ENCODE measurements at regions not wholly inside any gene's neighbourhood (a gene's known extent, or its start where the extent isn't known, plus 50 kb on each side); places are given as distances from the start of the nearest gene placed in this dataset.

DNA sequence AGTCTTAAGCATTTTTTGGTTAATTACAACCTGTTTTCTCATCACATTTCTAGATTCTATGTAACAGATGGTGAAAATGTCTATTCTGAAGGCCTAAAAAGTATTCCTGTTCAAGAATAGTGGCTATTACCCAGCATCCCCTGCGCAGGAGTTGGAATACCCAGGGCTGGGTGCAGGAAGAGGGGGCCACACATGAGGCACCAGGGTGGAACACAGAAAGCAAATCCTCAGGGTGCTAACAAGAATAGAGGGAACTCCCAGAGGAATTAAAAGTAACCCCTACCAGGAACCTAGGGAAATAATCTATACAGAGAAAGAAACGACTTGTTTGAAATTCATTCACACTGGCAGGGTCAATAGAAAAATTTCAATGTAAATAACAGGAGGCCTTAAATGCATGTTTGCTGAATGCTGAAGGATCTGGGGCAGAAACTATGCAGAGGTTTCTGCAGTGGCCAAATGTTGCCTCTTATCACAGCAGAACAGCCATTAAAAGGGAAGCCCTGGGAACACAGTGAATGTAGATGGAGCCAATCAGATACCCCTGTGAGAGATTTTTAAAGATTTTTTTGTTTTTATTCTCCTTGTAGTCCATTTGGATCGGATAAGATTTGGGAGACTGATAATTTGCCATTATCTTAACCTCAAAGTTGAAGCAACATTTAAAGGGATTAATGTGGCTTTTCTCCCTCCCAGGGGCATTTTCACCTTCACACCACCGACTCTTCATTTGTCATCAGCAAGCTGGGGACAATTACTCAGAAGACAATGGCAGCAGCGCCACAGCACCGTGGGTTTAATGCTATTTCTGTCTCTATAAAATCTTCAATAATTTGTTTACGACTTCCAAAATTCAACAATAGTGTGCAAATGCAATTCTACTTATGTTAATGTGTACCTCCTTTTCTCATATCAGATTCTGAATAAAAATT, 196.0 kb upstream of the PSMD7 start:
- H3K4me1 ChIP-seq: no peaks in the 10 kb centered on the region
- no peak overlapping the region for H3K4me3 ChIP-seq
- DNase-seq: no peak
- intact Hi-C loops (cut with DNase I; ENCODE audit: low total_unique reads) (loop anchor here (10.0 kb wide), 1 partner anchor 1146 kb away; no protein-coding TSS in a partner anchor), in situ Hi-C loops (cut with MboI; ENCODE audit: low pct_ligation_motif_present in 1 of 4, low pct_unique_long_range_greater_than_20kb in 1 of 4, low sequenced_read_pairs in 3 of 4) (no loop called here)
- no peaks in the 10 kb centered on the region for H3K9me3 ChIP-seq
- H3K36me3 ChIP-seq: no peaks in the 10 kb centered on the region
- no peaks in the 10 kb centered on the region for H3K27me3 ChIP-seq
- WGBS, 2 donors (ENCODE audit: low coverage in 1 of 2): 54 to 63% methylated on average over 7 of the region's 7 CpGs
- no peak for TF ChIP-seq EP300 (IDR thresholded peaks at IDR 0.05; ENCODE audit: low read depth)
- no peak for TF ChIP-seq POLR2AphosphoS5 (IDR thresholded peaks at IDR 0.05)
- TF ChIP-seq POLR2A (IDR thresholded peaks at IDR 0.05): no peak
- no peak overlapping the region for H3K27ac ChIP-seq

DNA sequence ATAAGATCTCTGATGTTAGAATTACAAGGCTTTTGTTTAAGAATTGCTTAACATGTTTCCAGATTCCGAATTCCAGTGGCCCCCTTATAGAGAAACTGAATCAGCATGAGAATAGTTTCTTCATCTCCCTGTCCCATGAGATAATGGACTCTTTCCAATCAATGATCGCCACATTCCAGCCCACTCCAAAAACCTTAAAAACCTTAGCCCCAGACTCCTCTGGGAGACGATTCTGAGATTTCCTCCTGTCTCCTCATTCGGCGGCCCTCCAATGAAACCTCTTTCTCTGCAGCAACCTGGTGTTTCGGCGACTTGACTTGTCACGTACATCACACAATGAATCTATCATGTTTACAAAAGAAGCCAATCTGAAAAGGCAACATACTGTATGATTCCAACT, 197.1 kb upstream of the PSMD7 start:
- WGBS, 2 donors (ENCODE audit: low coverage in 1 of 2): 82 to 88% methylated on average over 3 to 8 of the region's 8 CpGs

DNA sequence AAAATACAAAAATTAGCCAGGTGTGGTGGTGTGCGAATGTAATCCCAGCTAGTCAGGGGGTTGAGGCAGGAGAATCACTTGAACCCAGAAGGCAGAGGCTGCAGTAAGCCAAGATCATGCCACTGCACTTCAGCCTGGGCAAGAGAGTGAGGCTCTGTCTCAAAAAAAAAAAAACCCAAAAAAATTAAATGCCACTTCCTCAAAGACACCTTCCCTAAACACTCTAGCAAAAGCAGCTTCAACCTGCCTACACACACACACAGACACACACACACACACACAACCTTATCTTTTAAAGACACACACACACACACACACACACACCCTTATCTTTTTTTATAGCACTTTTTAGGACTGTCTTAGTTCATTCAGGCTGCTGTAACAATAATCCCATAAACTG, 201.7 kb upstream of the PSMD7 start:
- Histone ChIP-seq H3K4me3 (no peak overlapping the region), H3K27ac (no peak overlapping the region), H3K4me1 (no peaks in the 10 kb centered on the region), H3K36me3 (no peaks in the 10 kb centered on the region), H3K27me3 (no peaks in the 10 kb centered on the region), H3K9me3 (no peaks in the 10 kb centered on the region)
- in situ Hi-C loops (cut with MboI; ENCODE audit: low pct_ligation_motif_present in 1 of 4, low pct_unique_long_range_greater_than_20kb in 1 of 4, low sequenced_read_pairs in 3 of 4) (no loop called here), intact Hi-C loops (cut with DNase I; ENCODE audit: low total_unique reads) (no loop called here)
- 82 to 83% methylated on average over 1 of the region's 1 CpG for WGBS, 2 donors (ENCODE audit: low coverage in 1 of 2)
- no peak for TF ChIP-seq POLR2A (IDR thresholded peaks at IDR 0.05)
- no peak for TF ChIP-seq EP300 (IDR thresholded peaks at IDR 0.05; ENCODE audit: low read depth)
- TF ChIP-seq, protein P1, sequence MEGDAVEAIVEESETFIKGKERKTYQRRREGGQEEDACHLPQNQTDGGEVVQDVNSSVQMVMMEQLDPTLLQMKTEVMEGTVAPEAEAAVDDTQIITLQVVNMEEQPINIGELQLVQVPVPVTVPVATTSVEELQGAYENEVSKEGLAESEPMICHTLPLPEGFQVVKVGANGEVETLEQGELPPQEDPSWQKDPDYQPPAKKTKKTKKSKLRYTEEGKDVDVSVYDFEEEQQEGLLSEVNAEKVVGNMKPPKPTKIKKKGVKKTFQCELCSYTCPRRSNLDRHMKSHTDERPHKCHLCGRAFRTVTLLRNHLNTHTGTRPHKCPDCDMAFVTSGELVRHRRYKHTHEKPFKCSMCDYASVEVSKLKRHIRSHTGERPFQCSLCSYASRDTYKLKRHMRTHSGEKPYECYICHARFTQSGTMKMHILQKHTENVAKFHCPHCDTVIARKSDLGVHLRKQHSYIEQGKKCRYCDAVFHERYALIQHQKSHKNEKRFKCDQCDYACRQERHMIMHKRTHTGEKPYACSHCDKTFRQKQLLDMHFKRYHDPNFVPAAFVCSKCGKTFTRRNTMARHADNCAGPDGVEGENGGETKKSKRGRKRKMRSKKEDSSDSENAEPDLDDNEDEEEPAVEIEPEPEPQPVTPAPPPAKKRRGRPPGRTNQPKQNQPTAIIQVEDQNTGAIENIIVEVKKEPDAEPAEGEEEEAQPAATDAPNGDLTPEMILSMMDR (IDR thresholded peaks at IDR 0.05): no peak
- no peak for TF ChIP-seq POLR2AphosphoS5 (IDR thresholded peaks at IDR 0.05)
- DNase-seq: no peak

More for the DNA sequence above, 197.1 kb upstream of the PSMD7 start:
- no peaks in the 10 kb centered on the region for H3K4me1 ChIP-seq
- H3K36me3 ChIP-seq: no peaks in the 10 kb centered on the region
- intact Hi-C loops (cut with DNase I; ENCODE audit: low total_unique reads) (no loop called here), in situ Hi-C loops (cut with MboI; ENCODE audit: low pct_ligation_motif_present in 1 of 4, low pct_unique_long_range_greater_than_20kb in 1 of 4, low sequenced_read_pairs in 3 of 4) (no loop called here)
- H3K9me3 ChIP-seq: no peaks in the 10 kb centered on the region
- TF ChIP-seq EP300 (IDR thresholded peaks at IDR 0.05; ENCODE audit: low read depth) (no peak), POLR2AphosphoS5 (IDR thresholded peaks at IDR 0.05) (no peak), POLR2A (IDR thresholded peaks at IDR 0.05) (no peak)
- TF ChIP-seq, protein P1 (IDR thresholded peaks at IDR 0.05): no peak
- no peak overlapping the region for H3K4me3 ChIP-seq
- H3K27ac ChIP-seq: no peak overlapping the region
- no peaks in the 10 kb centered on the region for H3K27me3 ChIP-seq
- DNase-seq: no peak

DNA sequence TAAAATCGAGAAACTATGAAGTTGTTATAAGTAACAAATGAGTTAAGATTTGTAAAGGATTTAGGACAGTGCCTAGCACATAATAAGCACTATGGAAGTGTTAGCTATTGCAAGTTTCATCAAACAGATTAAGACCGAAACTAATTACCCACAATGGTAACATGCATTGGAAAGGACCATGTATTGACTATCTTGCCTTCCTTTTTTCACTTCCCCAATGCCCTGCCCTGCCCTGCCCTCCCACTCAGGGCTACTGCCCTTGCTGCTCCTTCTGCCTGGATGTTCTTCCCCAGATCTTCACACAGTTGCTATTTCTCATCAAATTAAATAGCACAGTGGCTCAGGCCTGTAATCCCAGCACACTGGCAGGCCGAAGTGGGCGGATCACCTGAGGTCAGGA, 202.1 kb upstream of the PSMD7 start:
- Histone ChIP-seq H3K9me3 (no peaks in the 10 kb centered on the region), H3K27ac (no peak overlapping the region), H3K27me3 (no peaks in the 10 kb centered on the region), H3K4me1 (no peaks in the 10 kb centered on the region), H3K36me3 (no peaks in the 10 kb centered on the region), H3K4me3 (no peak overlapping the region)
- WGBS, 2 donors (ENCODE audit: low coverage in 1 of 2): 92 to 100% methylated on average over 2 to 4 of the region's 4 CpGs
- in situ Hi-C loops (cut with MboI; ENCODE audit: low pct_ligation_motif_present in 1 of 4, low pct_unique_long_range_greater_than_20kb in 1 of 4, low sequenced_read_pairs in 3 of 4): no loop called here
- DNase-seq: no peak
- intact Hi-C loops (cut with DNase I; ENCODE audit: low total_unique reads): no loop called here
- TF ChIP-seq EP300 (IDR thresholded peaks at IDR 0.05; ENCODE audit: low read depth): no peak
- TF ChIP-seq, protein P1 (IDR thresholded peaks at IDR 0.05): no peak
- TF ChIP-seq POLR2AphosphoS5 (IDR thresholded peaks at IDR 0.05): no peak
- no peak for TF ChIP-seq POLR2A (IDR thresholded peaks at IDR 0.05)
